Lung (tissue), 11 donors: ENCODE measurements at regions not wholly inside any gene's neighbourhood (a gene's known extent, or its start where the extent isn't known, plus 50 kb on each side); places are given as distances from the start of the nearest gene placed in this dataset.
"Not testable (repeated sequence)": the region's sequence is repeated elsewhere in the genome, so short reads cannot be mapped to it uniquely, and the experiment has no call there.

ENCODE experiments used
- ATAC-seq: fragments of 200-7000 bp; cut with Tn5 transposase; one replicate; pipeline ENCODE4 v1.9.1; 2020; ENCODE audit warnings: moderate number of reproducible peaks; ENCODE audit not compliant: insufficient read depth, low FRiP score
- DNase-seq, 3 donors: peaks; one replicate each; pipeline ENCODE4 v3.0.0-alpha.2; 2013 to 2017
- H3K27ac ChIP-seq, 2 donors: one replicate each; pipeline ENCODE4 v1.5.1; 2013; ENCODE audit warnings: mild to moderate bottlenecking in 2 of 2, moderate library complexity in 2 of 2, control low read depth in 1 of 2, inconsistent platforms in 1 of 2, low read depth in 1 of 2, low read length in 1 of 2
- H3K27me3 ChIP-seq, 3 donors: one replicate each; pipeline ENCODE4 v1.5.1; 2013; ENCODE audit warnings: low read length in 2 of 3; ENCODE audit not compliant: control insufficient read depth in 3 of 3, insufficient read depth in 3 of 3
- H3K36me3 ChIP-seq, 4 donors: one replicate each; pipeline ENCODE4 v1.5.1; 2013; ENCODE audit warnings: low read length in 4 of 4, mild to moderate bottlenecking in 1 of 4, moderate library complexity in 1 of 4; ENCODE audit not compliant: control insufficient read depth in 4 of 4, insufficient read depth in 4 of 4
- H3K4me1 ChIP-seq, 5 donors: one replicate each; pipeline ENCODE4 v1.5.1; 2013; ENCODE audit warnings: low read length in 5 of 5, mild to moderate bottlenecking in 2 of 5, moderate library complexity in 1 of 5; ENCODE audit not compliant: control insufficient read depth in 5 of 5, insufficient read depth in 5 of 5
- H3K4me3 ChIP-seq: one replicate; pipeline ENCODE4 v1.5.1; 2013; ENCODE audit warnings: mild to moderate bottlenecking, control low read depth, moderate library complexity
- H3K9ac ChIP-seq, 2 donors: one replicate each; pipeline ENCODE4 v1.5.1; 2013; ENCODE audit warnings: low read length in 2 of 2, control low read depth in 1 of 2; ENCODE audit not compliant: insufficient read depth in 1 of 2
- H3K9me3 ChIP-seq, 4 donors: one replicate each; pipeline ENCODE4 v1.5.1; 2013; ENCODE audit warnings: low read length in 3 of 4, mild to moderate bottlenecking in 1 of 4, moderate library complexity in 1 of 4; ENCODE audit not compliant: control insufficient read depth in 4 of 4, insufficient read depth in 3 of 4
- WGBS, 2 donors: extraction: QIAGEN DNeasy Blood & Tissue Kit; methylation state at CpG; one replicate each; pipeline ENCODE4 v1.1.7; 2013; 5-methylcytosine and 5-hydroxymethylcytosine counted together
- TF ChIP-seq, protein P1 (sequence below): IDR thresholded peaks from 2 replicates; pipeline ENCODE4 v1.5.1; 2012; ENCODE audit warnings: mild to moderate bottlenecking; ENCODE audit errors: control extremely low read depth, extremely low read depth
- donor health status: control.
- donor health status: control.
- donor health status: Bipolar disorder and iron deficiency.
- donor health status: healthy.
- donor health status: DM: yes; HTN: yes; CAD: no.

DNA sequence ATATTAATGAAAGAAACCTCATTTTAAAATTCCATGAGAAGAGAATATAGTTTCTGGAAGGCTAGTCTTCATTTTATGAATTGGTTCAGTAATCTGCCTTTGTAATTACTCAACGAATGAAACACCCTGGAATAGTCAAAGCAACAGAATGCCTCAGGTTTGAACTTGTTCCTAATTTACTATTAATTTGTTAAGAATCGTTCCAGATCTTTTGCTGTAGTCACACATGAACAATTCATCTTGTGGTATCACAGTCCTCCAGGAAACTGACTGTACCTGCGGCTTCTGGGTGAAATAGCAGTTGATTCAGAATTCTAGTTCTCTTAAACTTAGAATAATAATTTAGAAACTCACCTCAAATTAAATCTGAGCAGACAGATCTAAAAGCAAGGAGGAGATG is 282.7 kb upstream of the MAP2 start:
- H3K27ac ChIP-seq, result no peak overlapping the region
- DNase-seq (no peak), ATAC-seq (no peak)
- H3K9me3 ChIP-seq, result peaks cover 0 to 1% (median 0%) of the 10 kb centered on the region in 4 donors
- no peak overlapping the region for H3K9ac ChIP-seq
- H3K4me3 ChIP-seq, result no peak overlapping the region
- H3K4me1 ChIP-seq, result no peaks in the 10 kb centered on the region
- H3K36me3 ChIP-seq, result no peaks in the 10 kb centered on the region
- TF ChIP-seq, protein P1, sequence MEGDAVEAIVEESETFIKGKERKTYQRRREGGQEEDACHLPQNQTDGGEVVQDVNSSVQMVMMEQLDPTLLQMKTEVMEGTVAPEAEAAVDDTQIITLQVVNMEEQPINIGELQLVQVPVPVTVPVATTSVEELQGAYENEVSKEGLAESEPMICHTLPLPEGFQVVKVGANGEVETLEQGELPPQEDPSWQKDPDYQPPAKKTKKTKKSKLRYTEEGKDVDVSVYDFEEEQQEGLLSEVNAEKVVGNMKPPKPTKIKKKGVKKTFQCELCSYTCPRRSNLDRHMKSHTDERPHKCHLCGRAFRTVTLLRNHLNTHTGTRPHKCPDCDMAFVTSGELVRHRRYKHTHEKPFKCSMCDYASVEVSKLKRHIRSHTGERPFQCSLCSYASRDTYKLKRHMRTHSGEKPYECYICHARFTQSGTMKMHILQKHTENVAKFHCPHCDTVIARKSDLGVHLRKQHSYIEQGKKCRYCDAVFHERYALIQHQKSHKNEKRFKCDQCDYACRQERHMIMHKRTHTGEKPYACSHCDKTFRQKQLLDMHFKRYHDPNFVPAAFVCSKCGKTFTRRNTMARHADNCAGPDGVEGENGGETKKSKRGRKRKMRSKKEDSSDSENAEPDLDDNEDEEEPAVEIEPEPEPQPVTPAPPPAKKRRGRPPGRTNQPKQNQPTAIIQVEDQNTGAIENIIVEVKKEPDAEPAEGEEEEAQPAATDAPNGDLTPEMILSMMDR, result no peak
- 76 to 88% methylated on average over 3 of the region's 3 CpGs for WGBS, 2 donors
- H3K27me3 ChIP-seq, result no peaks in the 10 kb centered on the region

DNA sequence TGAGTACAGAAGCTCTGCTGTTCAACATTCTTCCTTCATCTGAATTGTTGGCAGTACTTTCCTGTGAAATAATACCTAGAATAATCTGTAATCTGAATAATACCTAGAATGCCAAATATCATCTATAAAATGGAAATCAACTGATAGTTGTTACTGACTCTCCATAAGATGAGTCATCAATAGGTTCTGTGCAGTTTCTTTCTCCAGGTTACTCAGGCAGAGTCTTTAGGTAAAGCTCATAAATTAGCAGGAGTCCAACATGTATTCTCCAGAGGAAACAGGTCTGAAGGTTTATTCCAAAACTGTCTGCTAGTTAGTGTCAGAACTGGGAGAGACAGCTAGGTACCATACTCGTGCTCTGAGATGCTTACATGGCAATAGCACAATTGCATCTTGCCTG is 282.0 kb upstream of the MAP2 start:
- Histone ChIP-seq H3K9ac (no peak overlapping the region), H3K27ac (no peak overlapping the region), H3K36me3 (no peaks in the 10 kb centered on the region), H3K9me3 (no peaks in the 10 kb centered on the region), H3K27me3 (no peaks in the 10 kb centered on the region), H3K4me1 (no peaks in the 10 kb centered on the region), H3K4me3 (no peak overlapping the region)
- 80 to 85% methylated on average over 1 of the region's 1 CpG for WGBS, 2 donors
- TF ChIP-seq, protein P1, result no peak
- no peak for ATAC-seq
- no peak for DNase-seq

DNA sequence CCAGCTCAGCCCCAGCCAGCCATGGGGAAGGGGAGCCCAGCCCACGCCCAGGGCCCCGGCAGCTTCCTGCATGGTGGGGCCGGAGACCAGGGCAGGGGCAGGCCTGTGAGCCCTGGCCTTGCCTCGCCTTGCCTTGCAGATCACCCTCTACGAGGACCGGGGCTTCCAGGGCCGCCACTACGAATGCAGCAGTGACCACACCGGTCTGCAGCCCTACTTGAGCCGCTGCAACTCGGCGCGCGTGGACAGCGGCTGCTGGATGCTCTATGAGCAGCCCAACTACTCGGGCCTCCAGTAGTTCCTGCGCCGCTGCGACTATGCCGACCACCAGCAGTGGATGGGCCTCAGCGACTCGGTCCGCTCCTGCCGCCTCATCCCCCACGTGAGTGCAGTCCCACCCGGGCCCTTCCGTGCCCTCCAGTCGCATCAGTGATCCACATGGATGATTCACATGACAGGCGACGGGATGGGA is 278.6 kb upstream of the MAP2 start:
- H3K27ac ChIP-seq, H3K27me3 ChIP-seq, H3K9ac ChIP-seq, ATAC-seq, H3K4me1 ChIP-seq, H3K4me3 ChIP-seq, H3K36me3 ChIP-seq, DNase-seq, H3K9me3 ChIP-seq: not testable (repeated sequence)
- WGBS, 2 donors, result 89 to 96% methylated on average over 30 of the region's 30 CpGs

DNA sequence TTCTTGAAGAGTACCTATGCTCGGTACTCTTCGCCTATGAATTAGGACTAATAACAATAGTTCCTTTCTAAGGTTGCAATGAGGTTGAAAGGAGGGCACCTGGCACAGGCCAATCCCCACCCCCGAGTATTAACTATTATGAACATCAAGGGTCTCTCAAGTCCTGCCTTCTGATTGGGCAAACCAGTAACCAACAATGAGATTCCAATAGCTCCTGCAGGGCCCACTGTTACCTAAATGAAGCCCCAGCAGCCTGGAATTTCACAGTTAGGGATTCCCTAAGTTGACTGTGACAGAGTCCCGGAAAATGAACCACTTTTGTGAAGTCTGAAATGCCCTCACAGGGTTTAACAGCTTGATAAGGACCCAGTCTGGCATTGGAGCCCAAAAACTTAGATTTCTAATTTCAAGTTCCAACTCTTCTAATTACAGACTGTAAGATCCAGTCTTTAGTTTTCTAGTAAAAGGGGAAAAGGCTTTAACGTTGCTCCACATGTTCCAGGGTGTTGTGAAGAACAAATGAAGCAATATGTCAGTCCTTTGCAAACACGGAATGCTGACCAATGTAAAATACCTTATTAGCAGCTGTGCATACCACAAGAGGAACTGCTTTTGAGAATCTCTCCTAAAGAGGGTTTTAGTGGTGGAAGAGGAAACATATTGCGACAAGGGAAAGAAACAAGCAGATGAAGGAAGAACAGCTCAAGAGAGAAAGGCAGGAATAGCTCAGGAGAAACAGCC is 277.7 kb upstream of the MAP2 start:
- no peak overlapping the region for H3K4me3 ChIP-seq
- H3K27me3 ChIP-seq, result no peaks in the 10 kb centered on the region
- H3K4me1 ChIP-seq, result no peaks in the 10 kb centered on the region
- TF ChIP-seq, protein P1, result no peak
- no peaks in the 10 kb centered on the region for H3K9me3 ChIP-seq
- no peaks in the 10 kb centered on the region for H3K36me3 ChIP-seq
- 56 to 58% methylated on average over 7 of the region's 7 CpGs for WGBS, 2 donors
- peak; percentile 50 for ATAC-seq
- no peak overlapping the region for H3K9ac ChIP-seq
- no peak overlapping the region for H3K27ac ChIP-seq
- peak in 2 of 3 donors; percentile 4 to 12 for DNase-seq
